PFSK-1 (cell line): ENCODE measurements at regions not wholly inside any gene's neighbourhood (a gene's known extent, or its start where the extent isn't known, plus 50 kb on each side); places are given as distances from the start of the nearest gene placed in this dataset.

Experiments used
- FOXP2 ChIP-seq: optimal IDR thresholded peaks from 2 replicates; pipeline ENCODE3; 2011; ENCODE audit warnings: borderline replicate concordance, control low read depth, inconsistent platforms; ENCODE audit not compliant: insufficient read depth; ENCODE audit errors: extremely low read length, extremely low read depth
- POLR2AphosphoS5 ChIP-seq: IDR thresholded peaks from 2 replicates; pipeline ENCODE4 v1.6.1; 2012; ENCODE audit warnings: low read depth, mild to moderate bottlenecking, control low read depth, low read length, moderate library complexity
- SIN3A ChIP-seq: IDR thresholded peaks from 2 replicates; pipeline ENCODE4 v1.6.1; 2012; ENCODE audit warnings: mild to moderate bottlenecking, low read length, moderate library complexity, borderline replicate concordance; ENCODE audit not compliant: insufficient read depth
- TAF1 ChIP-seq: IDR thresholded peaks from 2 replicates; pipeline ENCODE4 v1.6.1; 2012; ENCODE audit warnings: low read length, control low read depth, borderline replicate concordance; ENCODE audit not compliant: insufficient read depth
- TF ChIP-seq, protein P1 (sequence below), 2 experiments: IDR thresholded peaks; 2 replicates each; pipeline versions ENCODE4 v1.6.1 to v1.8.0; 2011 to 2012; ENCODE audit warnings: low read depth in 2 of 2, low read length in 2 of 2, control low read depth in 1 of 2, inconsistent platforms in 1 of 2, mild to moderate bottlenecking in 1 of 2, moderate library complexity in 1 of 2; ENCODE audit not compliant: insufficient read depth in 1 of 2

DNA sequence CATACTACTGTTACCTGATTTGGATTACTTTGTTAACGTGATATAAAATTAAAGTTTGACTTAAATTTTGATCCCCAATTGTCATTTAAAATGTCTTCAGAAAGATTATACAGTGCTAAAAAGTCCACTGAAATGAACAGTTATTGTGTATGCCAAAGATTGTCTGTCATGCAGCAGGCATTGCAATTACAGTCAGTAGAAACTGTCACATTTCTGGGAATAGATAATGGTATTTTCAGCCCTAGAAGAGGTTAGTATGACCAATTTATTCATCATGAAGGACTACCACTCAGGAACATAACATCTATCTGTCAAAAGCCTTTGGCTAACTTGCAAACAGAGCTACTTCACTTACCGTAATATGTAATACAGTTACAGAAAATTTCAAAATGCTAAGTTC is 852.5 kb upstream of the TENM4 start:
- TF ChIP-seq FOXP2, result no peak

DNA sequence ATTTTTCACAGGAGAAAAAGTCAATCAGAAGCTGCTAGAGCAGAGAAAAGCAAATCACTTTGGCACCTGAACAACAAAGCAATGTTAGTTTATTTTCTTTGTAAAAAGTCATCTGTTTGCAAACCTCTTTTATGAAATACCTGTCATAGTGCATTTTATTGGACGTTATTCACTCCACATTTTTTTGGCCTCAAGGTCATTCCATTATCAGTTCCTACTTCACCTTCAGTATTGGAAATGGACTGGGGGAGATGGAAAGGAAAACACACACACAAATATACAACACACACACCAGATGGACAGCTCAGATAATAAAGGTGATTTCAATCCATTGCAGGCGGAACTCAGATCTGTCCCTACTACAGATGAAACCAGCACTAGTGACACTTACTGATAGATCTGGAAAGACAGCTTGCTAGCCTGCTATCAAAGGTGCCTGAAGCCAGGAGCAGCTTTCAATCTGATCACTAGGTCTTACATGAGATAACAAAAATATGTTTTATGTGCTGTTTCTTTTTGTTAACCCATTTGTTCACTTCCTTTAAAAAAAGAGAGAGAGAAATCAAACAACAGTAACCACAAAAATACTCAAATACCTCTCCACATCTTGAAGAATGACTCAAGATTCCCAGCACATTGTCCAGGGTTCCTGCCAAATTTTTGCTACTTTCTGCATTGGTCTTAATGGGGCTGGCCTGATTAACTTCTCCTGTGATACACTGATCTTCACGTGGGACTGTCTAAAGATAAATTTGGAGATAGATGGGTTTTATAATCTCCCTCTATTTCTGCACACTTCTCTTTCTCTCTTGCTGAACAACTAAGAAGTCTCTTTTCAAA is 844.3 kb upstream of the TENM4 start:
- no peak for TF ChIP-seq POLR2AphosphoS5
- TF ChIP-seq SIN3A, result no peak
- no peak for TF ChIP-seq FOXP2

DNA sequence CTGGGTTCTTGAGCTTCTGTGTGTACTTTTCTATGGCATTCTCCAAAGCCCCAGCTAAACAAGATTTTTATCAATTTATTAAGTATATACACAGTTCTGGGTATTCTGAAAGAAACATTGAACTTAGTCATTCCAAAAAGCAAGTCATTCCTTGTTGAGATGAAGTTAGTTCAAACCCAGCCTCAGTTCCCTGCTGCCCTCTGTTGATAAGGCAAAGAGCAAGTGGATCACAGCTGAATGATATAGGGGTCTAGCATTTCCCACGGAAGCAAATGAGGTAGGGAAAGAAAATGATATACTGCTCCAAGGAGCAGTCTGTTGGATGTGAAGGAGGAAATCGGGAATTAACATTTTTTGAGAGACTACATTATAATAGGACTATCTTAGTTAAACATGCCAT is 841.8 kb upstream of the TENM4 start:
- no peak for TF ChIP-seq POLR2AphosphoS5
- no peak for TF ChIP-seq FOXP2
- TF ChIP-seq SIN3A, result no peak
- TF ChIP-seq, protein P1, sequence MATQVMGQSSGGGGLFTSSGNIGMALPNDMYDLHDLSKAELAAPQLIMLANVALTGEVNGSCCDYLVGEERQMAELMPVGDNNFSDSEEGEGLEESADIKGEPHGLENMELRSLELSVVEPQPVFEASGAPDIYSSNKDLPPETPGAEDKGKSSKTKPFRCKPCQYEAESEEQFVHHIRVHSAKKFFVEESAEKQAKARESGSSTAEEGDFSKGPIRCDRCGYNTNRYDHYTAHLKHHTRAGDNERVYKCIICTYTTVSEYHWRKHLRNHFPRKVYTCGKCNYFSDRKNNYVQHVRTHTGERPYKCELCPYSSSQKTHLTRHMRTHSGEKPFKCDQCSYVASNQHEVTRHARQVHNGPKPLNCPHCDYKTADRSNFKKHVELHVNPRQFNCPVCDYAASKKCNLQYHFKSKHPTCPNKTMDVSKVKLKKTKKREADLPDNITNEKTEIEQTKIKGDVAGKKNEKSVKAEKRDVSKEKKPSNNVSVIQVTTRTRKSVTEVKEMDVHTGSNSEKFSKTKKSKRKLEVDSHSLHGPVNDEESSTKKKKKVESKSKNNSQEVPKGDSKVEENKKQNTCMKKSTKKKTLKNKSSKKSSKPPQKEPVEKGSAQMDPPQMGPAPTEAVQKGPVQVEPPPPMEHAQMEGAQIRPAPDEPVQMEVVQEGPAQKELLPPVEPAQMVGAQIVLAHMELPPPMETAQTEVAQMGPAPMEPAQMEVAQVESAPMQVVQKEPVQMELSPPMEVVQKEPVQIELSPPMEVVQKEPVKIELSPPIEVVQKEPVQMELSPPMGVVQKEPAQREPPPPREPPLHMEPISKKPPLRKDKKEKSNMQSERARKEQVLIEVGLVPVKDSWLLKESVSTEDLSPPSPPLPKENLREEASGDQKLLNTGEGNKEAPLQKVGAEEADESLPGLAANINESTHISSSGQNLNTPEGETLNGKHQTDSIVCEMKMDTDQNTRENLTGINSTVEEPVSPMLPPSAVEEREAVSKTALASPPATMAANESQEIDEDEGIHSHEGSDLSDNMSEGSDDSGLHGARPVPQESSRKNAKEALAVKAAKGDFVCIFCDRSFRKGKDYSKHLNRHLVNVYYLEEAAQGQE (IDR thresholded peaks at IDR 0.05; ENCODE audit: insufficient read depth in 1 of 2, low read depth in 2 of 2, low read length in 2 of 2), result no peak
- no peak for TF ChIP-seq TAF1

DNA sequence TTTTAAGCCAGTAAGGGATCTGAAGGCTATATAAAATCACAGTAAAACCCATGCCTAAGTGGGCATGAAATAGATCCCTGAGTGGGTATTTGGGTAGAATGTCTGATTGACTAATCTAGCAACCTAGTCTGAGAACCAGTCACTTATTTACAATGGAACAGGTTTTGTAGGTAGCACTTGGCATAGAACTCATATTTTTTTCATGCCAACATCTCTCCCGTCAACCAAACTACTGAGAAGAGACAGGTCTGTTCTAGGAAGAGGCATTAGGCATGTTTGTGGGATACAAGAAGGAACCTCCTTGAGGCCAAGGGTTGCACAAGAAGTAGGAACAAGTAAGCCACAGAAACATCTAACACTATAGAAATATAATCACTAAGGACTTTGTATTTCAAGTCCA is 840.4 kb upstream of the TENM4 start:
- TF ChIP-seq POLR2AphosphoS5, result no peak
- TF ChIP-seq SIN3A, result no peak
- TF ChIP-seq, protein P1 (IDR thresholded peaks at IDR 0.05; ENCODE audit: insufficient read depth in 1 of 2, low read depth in 2 of 2, low read length in 2 of 2), result no peak
- no peak for TF ChIP-seq TAF1
- TF ChIP-seq FOXP2, result no peak

DNA sequence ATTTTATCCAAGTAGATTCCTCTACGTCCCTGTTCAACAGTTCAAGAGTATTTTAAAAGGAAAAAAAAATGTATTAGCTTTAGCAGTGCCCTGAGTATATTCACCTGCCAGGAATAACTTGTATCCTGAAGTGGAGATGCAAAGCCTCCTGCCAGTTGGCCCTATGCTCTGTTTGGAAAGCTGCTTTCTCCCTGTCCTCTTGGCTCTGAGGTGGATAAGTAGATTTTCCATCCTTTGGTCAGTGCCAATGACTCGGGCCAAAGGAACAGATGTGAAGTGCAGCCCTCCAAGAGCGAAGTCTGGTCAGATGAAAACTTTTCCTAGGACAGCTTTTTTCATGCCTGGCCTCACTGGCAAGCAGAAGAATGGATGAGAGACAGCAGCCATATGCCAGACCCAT is 839.9 kb upstream of the TENM4 start:
- TF ChIP-seq TAF1 (no peak), FOXP2 (no peak), SIN3A (no peak), POLR2AphosphoS5 (no peak)
- TF ChIP-seq, protein P1 (IDR thresholded peaks at IDR 0.05; ENCODE audit: insufficient read depth in 1 of 2, low read depth in 2 of 2, low read length in 2 of 2), result no peak

DNA sequence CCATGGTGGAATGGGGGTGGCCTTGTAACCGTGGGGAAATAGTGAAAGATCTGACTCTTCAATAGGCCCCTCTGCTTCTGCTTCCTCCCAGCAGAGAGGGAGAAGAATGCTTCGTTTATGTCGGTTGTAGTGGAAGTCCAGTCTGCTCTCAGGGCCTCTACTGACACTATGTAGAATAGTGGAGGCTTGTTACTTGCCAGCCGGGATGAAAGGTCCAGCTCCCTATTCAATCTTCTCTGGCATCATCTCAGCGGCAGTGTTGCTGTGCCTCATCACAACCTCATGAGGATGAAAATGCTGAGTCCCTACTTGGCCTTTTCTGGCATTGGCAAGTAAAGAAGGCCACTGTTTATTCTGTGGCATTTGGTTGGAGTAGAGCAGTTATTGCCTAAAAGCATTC is 820.9 kb upstream of the TENM4 start:
- TF ChIP-seq SIN3A, result no peak
- TF ChIP-seq FOXP2, result no peak
- no peak for TF ChIP-seq POLR2AphosphoS5
- TF ChIP-seq, protein P1 (IDR thresholded peaks at IDR 0.05; ENCODE audit: insufficient read depth in 1 of 2, low read depth in 2 of 2, low read length in 2 of 2), result no peak
